Heart left ventricle (tissue), 13 donors: ENCODE measurements at regions not wholly inside any gene's neighbourhood (a gene's known extent, or its start where the extent isn't known, plus 50 kb on each side); places are given as distances from the start of the nearest gene placed in this dataset.

ENCODE experiments used
- CTCF ChIP-seq, 12 donors: fragments of 200-600 bp; sonication (generic) in 4 of 12; IDR thresholded peaks; one replicate each; pipeline versions ENCODE4 v1.5.0 to v1.8.0; 2018 to 2022; ENCODE audit warnings: antibody characterized with exemption in 12 of 12, mild to moderate bottlenecking in 5 of 12
- POLR2A ChIP-seq, 2 donors: fragments of 450-650 bp; IDR thresholded peaks; one replicate each; pipeline ENCODE4 v1.6.1; 2017; ENCODE audit warnings: antibody characterized with exemption in 2 of 2, mild to moderate bottlenecking in 2 of 2, moderate library complexity in 2 of 2
- donor health status: ischemic (EF 13 %, LVEDD 7.1; RV severe dilation, severe dysfunction).
- donor health status: DM: no; HTN: yes; CAD: no.
- donor health status: DM: no; HTN: no; CAD: no.
- donor health status: ischemic (EF 25% LVEDD 6.9; RV normal size, moderate dysfunction).
- donor health status: ischemic (EF 25% LVEDD 5.7; RV mildly dilated, moderate dysfunction).
- donor health status: ischemic (EF 35%, LVEDD 5.7; RV mildly dilated, moderate dysfunction).
- donor health status: nonischemic (EF 11% LVEDD 7.7; RV severe dilation, severe dysfunction).
- donor health status: DM: yes; HTN: yes; CAD: no.
- donor health status: PGD.
- donor health status: ischemic (EF 29% LVEDD 5.4; RV normal size, mild dysfunction).
- donor health status: nonischemic (EF 23%, LVEDD 6.1; RV moderate dilation, normal function).

- TF ChIP-seq CTCF (IDR thresholded peaks at IDR 0.05) (no peak), POLR2A (IDR thresholded peaks at IDR 0.05) (no peak)
These were observed 56.3 kb upstream of the PIRT start for GRCh38 chr17:10894220-10894619.
